A673 (cell line): ENCODE measurements at regions not wholly inside any gene's neighbourhood (a gene's known extent, or its start where the extent isn't known, plus 50 kb on each side); places are given as distances from the start of the nearest gene placed in this dataset.
"Not testable (repeated sequence)": the region's sequence is repeated elsewhere in the genome, so short reads cannot be mapped to it uniquely, and the experiment has no call there.

Experiments used
- BruUV-seq: library from RNA; stranded (reverse); fragments of 400-500 nt; replicated peaks from 2 replicates; lab custom pipeline; 2021; lab: Mats Ljungman, UMichigan
- CTCF ChIA-PET: fragments of 300-600 bp; sonication (Branson Sonifier 250); formaldehyde crosslinking; loops from one replicate; lab custom pipeline; 2022; ENCODE audit warnings: antibody characterized with exemption; lab: Charles Lee
- POLR2A ChIA-PET: fragments of 300-600 bp; sonication (Branson Sonifier 250); formaldehyde crosslinking; loops from one replicate; lab custom pipeline; 2022; ENCODE audit warnings: antibody characterized with exemption; ENCODE audit not compliant: low non-redundant PET; lab: Charles Lee
- DNase-seq: peaks from one replicate; pipeline ENCODE4 v3.0.0-alpha.2; 2015; ENCODE audit warnings: low spot score
- H3K27ac ChIP-seq: fragments of 200-600 bp; sonication (generic); 2 replicates; pipeline ENCODE4 v1.5.1; 2016; ENCODE audit warnings: mixed run types, low read depth, mild to moderate bottlenecking, mixed read lengths, antibody characterized with exemption, low read length; ENCODE audit not compliant: poor library complexity, severe bottlenecking
- H3K27me3 ChIP-seq: fragments of 200-600 bp; sonication (generic); replicated peaks from 2 replicates; pipeline ENCODE4 v1.6.1; 2017; ENCODE audit warnings: mixed run types, low read depth, mild to moderate bottlenecking, mixed read lengths, antibody characterized with exemption, low read length; ENCODE audit not compliant: insufficient read depth, poor library complexity
- H3K36me3 ChIP-seq: fragments of 200-600 bp; sonication (generic); 2 replicates; pipeline ENCODE4 v1.6.1; 2016; ENCODE audit warnings: mixed run types, mild to moderate bottlenecking, mixed read lengths, antibody characterized with exemption, low read length; ENCODE audit not compliant: insufficient read depth, poor library complexity, severe bottlenecking
- H3K4me1 ChIP-seq: fragments of 200-600 bp; sonication (generic); 2 replicates; pipeline ENCODE4 v1.6.1; 2017; ENCODE audit warnings: mixed run types, mild to moderate bottlenecking, mixed read lengths, antibody characterized with exemption, low read length; ENCODE audit not compliant: insufficient read depth, poor library complexity, severe bottlenecking
- H3K4me3 ChIP-seq: fragments of 200-600 bp; sonication (generic); 2 replicates; pipeline ENCODE4 v1.5.1; 2016; ENCODE audit warnings: low read depth, mixed run types, mild to moderate bottlenecking, mixed read lengths, low read length; ENCODE audit not compliant: poor library complexity, severe bottlenecking
- H3K9me3 ChIP-seq: fragments of 200-600 bp; sonication (generic); 2 replicates; pipeline ENCODE4 v1.6.1; 2016; ENCODE audit warnings: mixed run types, low read depth, mild to moderate bottlenecking, mixed read lengths, antibody characterized with exemption, low read length; ENCODE audit not compliant: poor library complexity, severe bottlenecking
- EZH2 ChIP-seq: fragments of 200-600 bp; sonication (generic); IDR thresholded peaks from 2 replicates; pipeline ENCODE4 v1.6.1; 2017; ENCODE audit warnings: borderline replicate concordance, low read depth, mild to moderate bottlenecking, mixed read lengths, antibody characterized with exemption, low read length; ENCODE audit not compliant: poor library complexity, severe bottlenecking
- intact Hi-C: fragments of 100-400 bp; cut with micrococcal nuclease; formaldehyde crosslinking; loops from one replicate; pipeline ENCODE4 v1.10.0; 2022; ENCODE audit not compliant: unreplicated experiment
- TF ChIP-seq, protein P1 (sequence below): fragments of 300-800, 200-600 bp; sonication (generic); conservative IDR thresholded peaks from 2 replicates; pipeline ENCODE4 v1.5.1; 2017; ENCODE audit warnings: low read depth, mild to moderate bottlenecking, antibody characterized with exemption, low read length, moderate library complexity, mixed read lengths

DNA sequence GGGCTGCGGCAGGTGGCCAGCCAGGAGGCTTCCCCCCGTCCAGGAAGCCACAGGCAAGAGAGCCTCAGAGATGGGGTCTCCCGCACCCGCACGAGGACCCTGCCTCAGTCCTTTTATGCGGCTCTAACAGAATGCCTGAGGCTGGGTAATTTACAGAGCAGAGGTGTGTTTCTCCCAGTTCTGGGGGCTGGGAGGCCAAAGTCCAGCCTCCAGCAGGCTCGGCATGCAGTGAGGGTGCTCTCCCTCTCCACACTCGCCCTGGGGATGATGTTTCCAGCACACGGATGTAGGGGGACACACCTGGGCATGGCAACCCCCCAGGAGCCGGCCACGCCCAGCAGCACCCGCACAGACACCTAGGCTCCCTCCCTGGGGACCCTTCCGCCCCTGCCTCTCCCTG lies 95.4 kb upstream of the PPP1R26 start:
- ChIA-PET POLR2A (no interaction called here), CTCF (no interaction called here)
- Histone ChIP-seq H3K9me3 (no peaks in the 10 kb centered on the region), H3K27me3 (no peaks in the 10 kb centered on the region), H3K36me3 (no peaks in the 10 kb centered on the region), H3K4me1 (no peaks in the 10 kb centered on the region), H3K4me3 (no peak overlapping the region), H3K27ac (no peak overlapping the region)
- no TSS peak for BruUV-seq
- TF ChIP-seq EZH2, result no peak
- TF ChIP-seq, protein P1, sequence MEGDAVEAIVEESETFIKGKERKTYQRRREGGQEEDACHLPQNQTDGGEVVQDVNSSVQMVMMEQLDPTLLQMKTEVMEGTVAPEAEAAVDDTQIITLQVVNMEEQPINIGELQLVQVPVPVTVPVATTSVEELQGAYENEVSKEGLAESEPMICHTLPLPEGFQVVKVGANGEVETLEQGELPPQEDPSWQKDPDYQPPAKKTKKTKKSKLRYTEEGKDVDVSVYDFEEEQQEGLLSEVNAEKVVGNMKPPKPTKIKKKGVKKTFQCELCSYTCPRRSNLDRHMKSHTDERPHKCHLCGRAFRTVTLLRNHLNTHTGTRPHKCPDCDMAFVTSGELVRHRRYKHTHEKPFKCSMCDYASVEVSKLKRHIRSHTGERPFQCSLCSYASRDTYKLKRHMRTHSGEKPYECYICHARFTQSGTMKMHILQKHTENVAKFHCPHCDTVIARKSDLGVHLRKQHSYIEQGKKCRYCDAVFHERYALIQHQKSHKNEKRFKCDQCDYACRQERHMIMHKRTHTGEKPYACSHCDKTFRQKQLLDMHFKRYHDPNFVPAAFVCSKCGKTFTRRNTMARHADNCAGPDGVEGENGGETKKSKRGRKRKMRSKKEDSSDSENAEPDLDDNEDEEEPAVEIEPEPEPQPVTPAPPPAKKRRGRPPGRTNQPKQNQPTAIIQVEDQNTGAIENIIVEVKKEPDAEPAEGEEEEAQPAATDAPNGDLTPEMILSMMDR, result no peak
- no peak for DNase-seq
- intact Hi-C loops, result no loop called here

DNA sequence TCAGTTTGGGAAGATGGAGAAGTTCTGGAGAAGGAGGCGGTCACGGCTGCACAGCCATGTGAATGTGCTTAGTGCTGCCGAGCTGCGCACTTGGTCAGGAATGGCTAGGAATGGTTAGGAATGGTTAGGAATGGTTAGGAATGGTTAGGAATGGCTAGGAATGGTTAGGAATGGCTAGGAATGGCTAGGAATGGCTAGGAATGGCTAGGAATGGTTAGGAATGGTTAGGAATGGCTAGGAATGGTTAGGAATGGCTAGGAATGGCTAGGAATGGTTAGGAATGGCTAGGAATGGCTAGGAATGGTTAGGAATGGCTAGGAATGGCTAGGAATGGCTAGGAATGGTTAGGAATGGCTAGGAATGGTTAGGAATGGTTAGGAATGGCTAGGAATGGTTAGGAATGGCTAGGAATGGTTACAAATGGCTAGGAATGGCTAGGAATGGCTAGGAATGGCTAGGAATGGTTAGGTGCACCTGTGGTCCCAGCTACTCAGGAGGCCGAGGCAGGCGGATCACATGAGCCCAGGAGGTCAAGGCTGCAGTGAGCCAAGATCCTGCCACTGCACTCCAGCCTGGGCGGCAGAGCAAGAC lies 94.7 kb upstream of the PPP1R26 start:
- POLR2A ChIA-PET, H3K27ac ChIP-seq, BruUV-seq, H3K27me3 ChIP-seq, H3K4me1 ChIP-seq, intact Hi-C loops, H3K36me3 ChIP-seq, H3K9me3 ChIP-seq, DNase-seq, H3K4me3 ChIP-seq, CTCF ChIA-PET: not testable (repeated sequence)

DNA sequence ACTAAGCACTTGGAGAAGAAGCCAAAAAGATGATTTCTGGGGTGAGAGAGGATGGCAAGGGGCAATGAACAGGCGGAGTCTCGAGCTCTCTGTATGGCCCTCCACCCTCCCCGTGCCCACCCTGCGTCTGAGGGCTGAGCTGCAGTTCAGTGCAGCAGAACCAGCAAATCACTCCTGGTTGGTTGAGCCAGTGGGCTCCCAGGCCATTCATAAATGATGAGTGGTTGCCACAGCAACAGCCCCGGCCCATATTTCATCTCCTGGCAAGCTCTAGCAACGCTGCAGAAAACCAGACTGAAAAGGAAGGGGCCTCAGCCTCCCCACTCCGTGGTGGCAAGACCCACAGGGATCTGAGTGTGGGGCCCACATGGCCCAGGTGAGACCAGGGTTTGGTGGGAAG lies 93.8 kb upstream of the PPP1R26 start:
- TF ChIP-seq EZH2, result no peak
- TF ChIP-seq, protein P1, result no peak
- Histone ChIP-seq H3K4me3 (no peak overlapping the region), H3K27me3 (no peaks in the 10 kb centered on the region), H3K9me3 (no peaks in the 10 kb centered on the region), H3K4me1 (no peaks in the 10 kb centered on the region), H3K27ac (no peak overlapping the region), H3K36me3 (no peaks in the 10 kb centered on the region)
- no peak for DNase-seq
- ChIA-PET POLR2A (no interaction called here), CTCF (no interaction called here)
- BruUV-seq, result no TSS peak
- intact Hi-C loops, result no loop called here

DNA sequence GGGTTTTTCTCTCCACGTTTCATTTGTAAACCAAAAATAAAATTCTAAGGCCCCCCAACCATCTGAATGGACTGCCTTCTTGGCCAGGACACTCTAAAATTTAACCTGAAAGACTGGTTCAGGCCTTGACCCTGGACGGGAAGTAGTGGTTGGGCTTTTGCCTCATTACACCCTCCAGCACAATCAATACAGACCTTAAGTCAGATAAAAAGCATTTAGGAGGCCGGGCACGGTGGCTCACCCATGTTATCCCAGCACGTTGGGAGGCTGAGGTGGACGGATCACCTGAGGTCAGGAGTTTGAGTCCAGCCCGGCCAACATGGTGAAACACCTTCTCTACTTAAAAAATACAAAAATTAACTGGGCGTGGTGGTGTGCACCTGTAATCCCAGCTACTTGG lies 91.6 kb upstream of the PPP1R26 start:
- no peak overlapping the region for H3K27ac ChIP-seq
- H3K4me1 ChIP-seq, result no peaks in the 10 kb centered on the region
- BruUV-seq, result no TSS peak
- H3K9me3 ChIP-seq, result no peaks in the 10 kb centered on the region
- CTCF ChIA-PET, result no interaction called here
- no peaks in the 10 kb centered on the region for H3K36me3 ChIP-seq
- TF ChIP-seq, protein P1, result no peak
- TF ChIP-seq EZH2, result no peak
- intact Hi-C loops, result no loop called here
- H3K4me3 ChIP-seq, result no peak overlapping the region
- no peak for DNase-seq
- POLR2A ChIA-PET, result no interaction called here
- H3K27me3 ChIP-seq, result no peaks in the 10 kb centered on the region
